ENCODE measurements at regions not wholly inside any gene's neighbourhood (a gene's known extent, or its start where the extent isn't known, plus 50 kb on each side); places are given as distances from the start of the nearest gene placed in this dataset.
A peak's percentile ranks its signal among the peaks of the same experiment; 100 is the strongest.
"Not testable (repeated sequence)": the region's sequence is repeated elsewhere in the genome, so short reads cannot be mapped to it uniquely, and the experiment has no call there.

- FAIRE-seq (no peak), DNase-seq (no peak)
- Histone ChIP-seq H3K9ac (ENCODE audit: low read length in 3 of 3) (no peak overlapping the region), H3K4me1 (ENCODE audit: control insufficient read depth in 2 of 3, insufficient read depth in 2 of 3, low read depth in 1 of 3, low read length in 3 of 3) (no peaks in the 10 kb centered on the region), H3K4me3 (ENCODE audit: low read length in 3 of 3) (no peak overlapping the region), H3K27ac (ENCODE audit: low read depth in 2 of 2, low read length in 2 of 2) (no peak overlapping the region), H3K27me3 (ENCODE audit: control insufficient read depth, insufficient read depth, low read length) (no peaks in the 10 kb centered on the region), H3K36me3 (ENCODE audit: control insufficient read depth in 2 of 3, insufficient read depth in 3 of 3, low read length in 3 of 3) (no peaks in the 10 kb centered on the region), H3K9me3 (ENCODE audit: control insufficient read depth in 2 of 3, insufficient read depth in 1 of 3, low read length in 3 of 3) (no peaks in the 10 kb centered on the region)
- TF ChIP-seq, protein P1, sequence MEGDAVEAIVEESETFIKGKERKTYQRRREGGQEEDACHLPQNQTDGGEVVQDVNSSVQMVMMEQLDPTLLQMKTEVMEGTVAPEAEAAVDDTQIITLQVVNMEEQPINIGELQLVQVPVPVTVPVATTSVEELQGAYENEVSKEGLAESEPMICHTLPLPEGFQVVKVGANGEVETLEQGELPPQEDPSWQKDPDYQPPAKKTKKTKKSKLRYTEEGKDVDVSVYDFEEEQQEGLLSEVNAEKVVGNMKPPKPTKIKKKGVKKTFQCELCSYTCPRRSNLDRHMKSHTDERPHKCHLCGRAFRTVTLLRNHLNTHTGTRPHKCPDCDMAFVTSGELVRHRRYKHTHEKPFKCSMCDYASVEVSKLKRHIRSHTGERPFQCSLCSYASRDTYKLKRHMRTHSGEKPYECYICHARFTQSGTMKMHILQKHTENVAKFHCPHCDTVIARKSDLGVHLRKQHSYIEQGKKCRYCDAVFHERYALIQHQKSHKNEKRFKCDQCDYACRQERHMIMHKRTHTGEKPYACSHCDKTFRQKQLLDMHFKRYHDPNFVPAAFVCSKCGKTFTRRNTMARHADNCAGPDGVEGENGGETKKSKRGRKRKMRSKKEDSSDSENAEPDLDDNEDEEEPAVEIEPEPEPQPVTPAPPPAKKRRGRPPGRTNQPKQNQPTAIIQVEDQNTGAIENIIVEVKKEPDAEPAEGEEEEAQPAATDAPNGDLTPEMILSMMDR (IDR thresholded peaks at IDR 0.05; ENCODE audit: borderline replicate concordance, extremely low read depth, insufficient read depth): no peak
- intact Hi-C loops (cut with DNase I): no loop called here
Observed at GRCh38 chr12:127809275-127809674, 457.7 kb upstream of the TMEM132C start.

DNA sequence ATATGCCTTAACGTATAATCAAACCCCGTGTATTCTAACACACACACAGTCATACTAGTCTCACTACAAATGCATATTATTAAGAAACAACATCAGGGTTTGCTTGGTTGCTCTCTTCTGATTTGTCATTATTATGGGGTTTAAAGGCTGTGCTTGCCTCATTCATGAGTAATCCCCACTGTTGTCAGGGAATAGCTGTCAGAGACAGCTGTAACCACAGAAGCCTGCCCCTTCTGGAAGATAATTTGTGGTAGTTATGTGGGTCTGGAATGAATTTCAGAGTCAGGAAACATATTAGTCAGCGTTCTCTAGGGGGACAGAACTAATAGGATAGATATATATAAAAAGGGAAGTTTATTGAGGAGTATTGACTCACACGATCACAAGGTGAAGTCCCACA, 456.9 kb upstream of the TMEM132C start:
- H3K9ac ChIP-seq (ENCODE audit: low read length in 3 of 3): no peak overlapping the region
- FAIRE-seq (no peak), DNase-seq (no peak)
- no peaks in the 10 kb centered on the region for H3K27me3 ChIP-seq (ENCODE audit: control insufficient read depth, insufficient read depth, low read length)
- intact Hi-C loops (cut with DNase I): no loop called here
- no peaks in the 10 kb centered on the region for H3K4me1 ChIP-seq (ENCODE audit: control insufficient read depth in 2 of 3, insufficient read depth in 2 of 3, low read depth in 1 of 3, low read length in 3 of 3)
- H3K9me3 ChIP-seq (ENCODE audit: control insufficient read depth in 2 of 3, insufficient read depth in 1 of 3, low read length in 3 of 3): no peaks in the 10 kb centered on the region
- H3K36me3 ChIP-seq (ENCODE audit: control insufficient read depth in 2 of 3, insufficient read depth in 3 of 3, low read length in 3 of 3): no peaks in the 10 kb centered on the region
- TF ChIP-seq, protein P1 (IDR thresholded peaks at IDR 0.05; ENCODE audit: borderline replicate concordance, extremely low read depth, insufficient read depth): no peak
- no peak overlapping the region for H3K4me3 ChIP-seq (ENCODE audit: low read length in 3 of 3)
- H3K27ac ChIP-seq (ENCODE audit: low read depth in 2 of 2, low read length in 2 of 2): no peak overlapping the region

DNA sequence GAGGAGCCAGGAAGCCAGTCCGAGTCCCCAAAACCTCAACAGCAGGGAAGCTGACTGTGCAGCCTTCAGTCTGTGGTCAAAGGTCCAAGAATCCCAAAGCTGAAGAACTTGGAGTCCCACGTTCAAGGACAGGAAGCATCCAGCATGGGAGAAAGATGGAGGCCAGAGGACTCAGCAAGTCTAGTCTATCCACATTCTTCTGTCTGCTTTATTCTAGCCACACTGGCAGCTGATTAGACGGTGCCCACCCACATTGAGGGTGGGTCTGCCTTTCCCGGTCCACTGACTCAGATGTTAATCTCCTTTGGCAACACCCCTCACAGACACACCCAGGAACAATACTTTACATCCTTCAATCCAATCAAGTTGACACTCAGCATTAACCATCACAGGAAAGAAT, 456.5 kb upstream of the TMEM132C start:
- FAIRE-seq; H3K9ac ChIP-seq (ENCODE audit: low read length in 3 of 3); intact Hi-C loops (cut with DNase I): not testable (repeated sequence)

GRCh38 chr12:127811988-127812387, 455.0 kb upstream of the TMEM132C start:
- no peak for FAIRE-seq
- H3K27me3 ChIP-seq (ENCODE audit: control insufficient read depth, insufficient read depth, low read length): no peaks in the 10 kb centered on the region
- intact Hi-C loops (cut with DNase I): no loop called here
- H3K4me3 ChIP-seq (ENCODE audit: low read length in 3 of 3): no peak overlapping the region
- peak in 4 of 5 donors; percentile 37 to 66 (median 52) for DNase-seq
- TF ChIP-seq, protein P1 (IDR thresholded peaks at IDR 0.05; ENCODE audit: borderline replicate concordance, extremely low read depth, insufficient read depth): no peak
- H3K9me3 ChIP-seq (ENCODE audit: control insufficient read depth in 2 of 3, insufficient read depth in 1 of 3, low read length in 3 of 3): no peaks in the 10 kb centered on the region
- H3K9ac ChIP-seq (ENCODE audit: low read length in 3 of 3): no peak overlapping the region
- no peak overlapping the region for H3K27ac ChIP-seq (ENCODE audit: low read depth in 2 of 2, low read length in 2 of 2)
- H3K4me1 ChIP-seq (ENCODE audit: control insufficient read depth in 2 of 3, insufficient read depth in 2 of 3, low read depth in 1 of 3, low read length in 3 of 3): no peaks in the 10 kb centered on the region
- H3K36me3 ChIP-seq (ENCODE audit: control insufficient read depth in 2 of 3, insufficient read depth in 3 of 3, low read length in 3 of 3): no peaks in the 10 kb centered on the region

More for the DNA sequence above, 456.5 kb upstream of the TMEM132C start:
- DNase-seq; H3K9me3 ChIP-seq (ENCODE audit: control insufficient read depth in 2 of 3, insufficient read depth in 1 of 3, low read length in 3 of 3); H3K4me1 ChIP-seq (ENCODE audit: control insufficient read depth in 2 of 3, insufficient read depth in 2 of 3, low read depth in 1 of 3, low read length in 3 of 3); H3K4me3 ChIP-seq (ENCODE audit: low read length in 3 of 3); H3K27ac ChIP-seq (ENCODE audit: low read depth in 2 of 2, low read length in 2 of 2); H3K36me3 ChIP-seq (ENCODE audit: control insufficient read depth in 2 of 3, insufficient read depth in 3 of 3, low read length in 3 of 3); H3K27me3 ChIP-seq (ENCODE audit: control insufficient read depth, insufficient read depth, low read length): not testable (repeated sequence)
